Right atrium auricular region (tissue), 2 donors: ENCODE measurements at regions not wholly inside any gene's neighbourhood (a gene's known extent, or its start where the extent isn't known, plus 50 kb on each side); places are given as distances from the start of the nearest gene placed in this dataset.

Source experiments
- DNase-seq: peaks from one replicate; pipeline ENCODE4 v3.0.0-alpha.2; 2019; ENCODE audit warnings: low spot score
- H3K27ac ChIP-seq, 2 donors: fragments of 200-600 bp; sonication (generic); 1 replicate in 1 of 2; 2 replicates in 1 of 2; pipeline ENCODE4 v1.5.1; 2016 to 2019
- H3K27me3 ChIP-seq, 2 donors: fragments of 200-600 bp; sonication (generic); one replicate each; pipeline versions ENCODE4 v1.5.1 to v1.6.0; 2017 to 2019
- H3K36me3 ChIP-seq: fragments of 200-600 bp; sonication (generic); one replicate; pipeline ENCODE4 v1.5.1; 2016
- H3K4me1 ChIP-seq, 2 donors: fragments of 200-600 bp; sonication (generic); one replicate each; pipeline versions ENCODE4 v1.5.1 to v1.6.0; 2017 to 2019
- H3K4me3 ChIP-seq, 2 donors: fragments of 200-600 bp; sonication (generic); 1 replicate in 1 of 2; 2 replicates in 1 of 2; pipeline ENCODE4 v1.5.1; 2017 to 2019; ENCODE audit warnings: mild to moderate bottlenecking in 1 of 2, moderate library complexity in 1 of 2
- H3K9me3 ChIP-seq, 2 donors: fragments of 200-600 bp; sonication (generic); one replicate each; pipeline ENCODE4 v1.5.1; 2019
- CTCF ChIP-seq, 2 donors: fragments of 200-600 bp; sonication (generic); IDR thresholded peaks; one replicate each; pipeline ENCODE4 v1.5.1; 2019; ENCODE audit warnings: antibody characterized with exemption in 2 of 2

- H3K27me3 ChIP-seq: no peaks in the 10 kb centered on the region
- peaks cover 0 to 64% of the 10 kb centered on the region in 2 donors for H3K4me1 ChIP-seq
- TF ChIP-seq CTCF (IDR thresholded peaks at IDR 0.05): no peak
- DNase-seq: no peak
- H3K27ac ChIP-seq: no peak overlapping the region
- H3K36me3 ChIP-seq: no peaks in the 10 kb centered on the region
- H3K9me3 ChIP-seq: no peaks in the 10 kb centered on the region
- H3K4me3 ChIP-seq: no peak overlapping the region
Observed at GRCh38 chr16:85317704-85318103, 205.4 kb upstream of the CIBAR2 start.

DNA sequence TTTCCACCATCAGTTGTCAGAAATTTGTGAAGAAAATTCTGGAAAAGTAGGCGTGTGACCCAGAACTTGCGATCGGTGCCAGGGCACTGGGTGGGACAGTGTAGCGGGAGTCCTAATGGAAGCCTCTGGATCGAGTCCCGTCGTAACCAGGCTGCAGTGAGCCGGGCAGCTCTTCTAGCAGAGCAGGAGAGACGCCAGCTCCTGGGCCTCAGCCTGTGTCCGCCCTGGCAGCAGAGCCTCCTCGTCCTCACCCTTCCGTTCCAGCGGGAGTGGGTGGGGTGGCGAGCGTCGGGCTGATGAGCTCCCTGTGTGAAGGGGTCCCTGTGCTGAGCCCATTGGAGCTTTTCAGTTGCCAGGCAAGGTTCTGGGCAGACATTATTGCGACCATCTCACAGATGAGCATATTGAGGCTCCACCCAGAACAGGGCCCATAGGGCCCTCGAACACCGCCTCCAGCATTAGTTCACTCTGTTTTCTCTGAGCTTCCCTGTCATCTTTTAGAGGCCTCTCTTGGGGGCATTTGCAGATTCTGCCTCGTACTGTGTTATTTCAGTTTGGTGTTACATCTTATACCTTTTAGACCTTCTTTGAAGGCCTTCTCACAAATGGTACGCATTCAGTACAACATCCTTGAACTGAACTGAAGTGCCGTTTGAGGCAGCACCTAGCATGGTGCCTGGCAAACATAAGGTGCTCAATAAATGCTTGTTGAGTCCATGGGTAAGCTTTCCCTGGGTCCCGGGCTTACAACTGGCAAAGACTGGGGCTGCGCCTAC is 207.1 kb upstream of the CIBAR2 start:
- Histone ChIP-seq H3K36me3 (no peaks in the 10 kb centered on the region), H3K27me3 (no peaks in the 10 kb centered on the region), H3K4me3 (no peak overlapping the region), H3K4me1 (peaks cover 0 to 57% of the 10 kb centered on the region in 2 donors), H3K27ac (no peak overlapping the region), H3K9me3 (no peaks in the 10 kb centered on the region)
- no peak for TF ChIP-seq CTCF (IDR thresholded peaks at IDR 0.05)
- no peak for DNase-seq

- no peak overlapping the region for H3K27ac ChIP-seq
- H3K36me3 ChIP-seq: no peaks in the 10 kb centered on the region
- DNase-seq: no peak
- no peak overlapping the region for H3K4me3 ChIP-seq
- H3K4me1 ChIP-seq: peaks cover 0 to 53% of the 10 kb centered on the region in 2 donors
- no peak for TF ChIP-seq CTCF (IDR thresholded peaks at IDR 0.05)
- no peaks in the 10 kb centered on the region for H3K27me3 ChIP-seq
- H3K9me3 ChIP-seq: no peaks in the 10 kb centered on the region
Observed at GRCh38 chr16:85319984-85320440, 207.7 kb upstream of the CIBAR2 start.

- H3K36me3 ChIP-seq: no peaks in the 10 kb centered on the region
- peak overlapping the region; percentile 86 to 87 for H3K27ac ChIP-seq
- H3K9me3 ChIP-seq: no peaks in the 10 kb centered on the region
- no peak for TF ChIP-seq CTCF (IDR thresholded peaks at IDR 0.05)
- no peak for DNase-seq
- peaks cover 0 to 53% of the 10 kb centered on the region in 2 donors for H3K4me1 ChIP-seq
- no peaks in the 10 kb centered on the region for H3K27me3 ChIP-seq
- H3K4me3 ChIP-seq: no peak overlapping the region
Observed at GRCh38 chr16:85320677-85321385, 208.6 kb upstream of the CIBAR2 start.

DNA sequence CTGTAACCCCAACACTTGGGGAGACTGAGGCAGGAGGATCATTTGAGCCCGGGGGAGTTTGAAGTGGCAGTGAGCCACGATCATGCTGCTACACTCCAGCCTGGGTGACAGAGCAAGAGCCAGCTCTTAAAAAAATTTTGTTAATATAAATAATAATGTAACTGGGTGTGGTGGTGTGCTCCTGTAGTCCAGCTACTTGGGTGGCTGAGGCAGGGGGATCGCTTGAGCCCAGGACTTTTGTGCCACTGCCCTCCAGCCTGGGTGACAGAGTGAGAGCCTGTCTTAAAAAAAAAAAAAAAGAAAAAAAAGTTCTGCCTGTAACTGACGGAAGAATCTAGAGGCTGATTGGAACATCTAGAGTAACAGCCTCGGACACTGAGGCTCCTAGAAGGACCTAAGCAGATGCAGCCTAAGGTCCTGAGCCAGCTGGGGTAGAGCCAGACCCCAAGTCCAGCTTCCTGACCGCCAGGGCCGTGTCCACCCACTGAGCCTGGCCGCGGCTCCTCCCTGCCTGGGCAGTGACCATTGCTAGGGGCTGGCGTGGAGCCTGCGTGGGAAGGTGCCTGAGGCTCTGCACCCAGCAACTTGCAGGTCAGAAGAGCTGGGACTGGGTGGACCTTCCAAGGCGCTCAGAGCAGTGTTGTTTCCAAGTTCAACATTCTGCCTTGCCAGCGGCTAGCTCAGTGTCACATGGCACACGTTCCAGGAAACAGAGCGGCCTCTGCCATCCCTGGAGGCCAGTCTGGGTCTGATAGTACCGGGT is 209.4 kb upstream of the CIBAR2 start:
- peak overlapping the region; percentile 86 to 87 for H3K27ac ChIP-seq
- H3K27me3 ChIP-seq: no peaks in the 10 kb centered on the region
- H3K4me3 ChIP-seq: peak overlapping the region in 1 of 2 donors; percentile 19
- no peaks in the 10 kb centered on the region for H3K36me3 ChIP-seq
- no peaks in the 10 kb centered on the region for H3K9me3 ChIP-seq
- peak; percentile 98 for DNase-seq
- H3K4me1 ChIP-seq: peaks cover 0 to 47% of the 10 kb centered on the region in 2 donors
- no peak for TF ChIP-seq CTCF (IDR thresholded peaks at IDR 0.05)
